ENCODE measurements at regions not wholly inside any gene's neighbourhood (a gene's known extent, or its start where the extent isn't known, plus 50 kb on each side); places are given as distances from the start of the nearest gene placed in this dataset.

GRCh38 chr12:94792693-94793092, 142.3 kb upstream of the TMCC3 start:
- no peak for DNase-seq (ENCODE audit: low spot score)
- intact Hi-C loops (cut with DNase I): loop anchor here in 1 of 2 donors (5.0 kb wide), 1 partner anchor 1040 kb away; no protein-coding TSS in a partner anchor

GRCh38 chr12:94791933-94792332, 141.6 kb upstream of the TMCC3 start:
- intact Hi-C loops (cut with DNase I): loop anchor here in 1 of 2 donors (5.0 kb wide), 1 partner anchor 1040 kb away; no protein-coding TSS in a partner anchor
- no peak for DNase-seq (ENCODE audit: low spot score)

- intact Hi-C loops (cut with DNase I): loop anchor here in 1 of 2 donors (5.0 kb wide), 1 partner anchor 1039 kb away; no protein-coding TSS in a partner anchor
- no peak for DNase-seq (ENCODE audit: low spot score)
Measured at GRCh38 chr12:94790825-94791224, 140.5 kb upstream of the TMCC3 start.

- DNase-seq (ENCODE audit: low spot score): no peak
- intact Hi-C loops (cut with DNase I): loop anchor here in 1 of 2 donors (5.0 kb wide), 1 partner anchor 1038 kb away; no protein-coding TSS in a partner anchor
Measured at GRCh38 chr12:94790370-94790769, 140.0 kb upstream of the TMCC3 start.

GRCh38 chr12:94789510-94790225, 139.3 kb upstream of the TMCC3 start:
- intact Hi-C loops (cut with DNase I): loop anchor here in 1 of 2 donors (5.0 kb wide), 1 partner anchor 1037 kb away; no protein-coding TSS in a partner anchor
- no peak for DNase-seq (ENCODE audit: low spot score)

- DNase-seq (ENCODE audit: low spot score): no peak
- intact Hi-C loops (cut with DNase I): no loop called here
Measured at GRCh38 chr12:94788298-94788697, 137.9 kb upstream of the TMCC3 start.

- intact Hi-C loops (cut with DNase I): no loop called here
- no peak for DNase-seq (ENCODE audit: low spot score)
Measured at GRCh38 chr12:94786906-94787305, 136.5 kb upstream of the TMCC3 start.

GRCh38 chr12:94783862-94784261, 133.5 kb upstream of the TMCC3 start:
- intact Hi-C loops (cut with DNase I): no loop called here
- no peak for DNase-seq (ENCODE audit: low spot score)

- DNase-seq (ENCODE audit: low spot score): no peak
- intact Hi-C loops (cut with DNase I): no loop called here
Measured at GRCh38 chr12:94783343-94783742, 133.0 kb upstream of the TMCC3 start.

GRCh38 chr12:94781835-94782234, 131.5 kb upstream of the TMCC3 start:
- no peak for DNase-seq (ENCODE audit: low spot score)
- intact Hi-C loops (cut with DNase I): no loop called here

GRCh38 chr12:94779485-94779884, 129.1 kb upstream of the TMCC3 start:
- intact Hi-C loops (cut with DNase I): no loop called here

GRCh38 chr12:94777936-94778335, 127.6 kb upstream of the TMCC3 start:
- intact Hi-C loops (cut with DNase I): no loop called here

More at GRCh38 chr12:94779485-94779884, 129.1 kb upstream of the TMCC3 start:
- DNase-seq (ENCODE audit: low spot score): no peak

GRCh38 chr12:94775710-94776109, 125.4 kb upstream of the TMCC3 start:
- intact Hi-C loops (cut with DNase I): no loop called here
- DNase-seq (ENCODE audit: low spot score): no peak

More at GRCh38 chr12:94777936-94778335, 127.6 kb upstream of the TMCC3 start:
- no peak for DNase-seq (ENCODE audit: low spot score)

GRCh38 chr12:94771741-94772140, 121.4 kb upstream of the TMCC3 start:
- DNase-seq (ENCODE audit: low spot score): no peak
- intact Hi-C loops (cut with DNase I): no loop called here

GRCh38 chr12:94771199-94771598, 120.8 kb upstream of the TMCC3 start:
- DNase-seq (ENCODE audit: low spot score): no peak
- intact Hi-C loops (cut with DNase I): no loop called here

GRCh38 chr12:94770791-94771190, 120.4 kb upstream of the TMCC3 start:
- intact Hi-C loops (cut with DNase I): no loop called here

GRCh38 chr12:94769776-94770759, 119.7 kb upstream of the TMCC3 start:
- DNase-seq (ENCODE audit: low spot score): no peak
- intact Hi-C loops (cut with DNase I): loop anchor here in 1 of 2 donors (10.0 kb wide), 1 partner anchor 215 kb away; no protein-coding TSS in a partner anchor

More at GRCh38 chr12:94770791-94771190, 120.4 kb upstream of the TMCC3 start:
- DNase-seq (ENCODE audit: low spot score): no peak

- no peak for DNase-seq (ENCODE audit: low spot score)
- intact Hi-C loops (cut with DNase I): loop anchor here in 1 of 2 donors (10.0 kb wide), 1 partner anchor 214 kb away; no protein-coding TSS in a partner anchor
Measured at GRCh38 chr12:94769047-94769420, 118.7 kb upstream of the TMCC3 start.

- intact Hi-C loops (cut with DNase I): loop anchor here in 1 of 2 donors (10.0 kb wide), 1 partner anchor 214 kb away; no protein-coding TSS in a partner anchor
- no peak for DNase-seq (ENCODE audit: low spot score)
Measured at GRCh38 chr12:94768398-94769046, 118.2 kb upstream of the TMCC3 start.
